ENCODE measurements at regions not wholly inside any gene's neighbourhood (a gene's known extent, or its start where the extent isn't known, plus 50 kb on each side); places are given as distances from the start of the nearest gene placed in this dataset.

DNA sequence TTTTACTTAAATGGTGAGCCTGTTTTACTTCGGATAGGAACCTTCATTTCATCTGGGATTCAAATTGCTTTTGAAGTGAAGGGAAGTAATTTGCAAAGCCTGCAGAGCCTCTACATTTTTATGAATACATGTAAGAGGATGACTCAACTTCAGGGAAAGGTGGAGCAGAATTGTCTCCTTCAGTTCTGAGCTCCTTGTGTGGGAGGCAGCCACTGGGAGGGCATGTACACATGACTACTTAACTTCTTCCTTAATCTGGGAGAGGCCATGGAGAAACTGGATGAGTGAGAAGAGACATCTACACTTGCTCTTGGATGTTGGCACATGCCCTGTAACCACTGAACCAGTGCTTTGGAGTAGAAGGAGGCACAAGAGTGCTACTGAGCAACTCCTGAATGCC is 145.1 kb upstream of the NRSN1 start:
- peaks cover 4% of the 10 kb centered on the region for H3K9me3 ChIP-seq (ENCODE audit: low read depth, low read length)
- H3K4me3 ChIP-seq (ENCODE audit: insufficient read depth, low read length) = no peak overlapping the region
- TF ChIP-seq, protein P1, sequence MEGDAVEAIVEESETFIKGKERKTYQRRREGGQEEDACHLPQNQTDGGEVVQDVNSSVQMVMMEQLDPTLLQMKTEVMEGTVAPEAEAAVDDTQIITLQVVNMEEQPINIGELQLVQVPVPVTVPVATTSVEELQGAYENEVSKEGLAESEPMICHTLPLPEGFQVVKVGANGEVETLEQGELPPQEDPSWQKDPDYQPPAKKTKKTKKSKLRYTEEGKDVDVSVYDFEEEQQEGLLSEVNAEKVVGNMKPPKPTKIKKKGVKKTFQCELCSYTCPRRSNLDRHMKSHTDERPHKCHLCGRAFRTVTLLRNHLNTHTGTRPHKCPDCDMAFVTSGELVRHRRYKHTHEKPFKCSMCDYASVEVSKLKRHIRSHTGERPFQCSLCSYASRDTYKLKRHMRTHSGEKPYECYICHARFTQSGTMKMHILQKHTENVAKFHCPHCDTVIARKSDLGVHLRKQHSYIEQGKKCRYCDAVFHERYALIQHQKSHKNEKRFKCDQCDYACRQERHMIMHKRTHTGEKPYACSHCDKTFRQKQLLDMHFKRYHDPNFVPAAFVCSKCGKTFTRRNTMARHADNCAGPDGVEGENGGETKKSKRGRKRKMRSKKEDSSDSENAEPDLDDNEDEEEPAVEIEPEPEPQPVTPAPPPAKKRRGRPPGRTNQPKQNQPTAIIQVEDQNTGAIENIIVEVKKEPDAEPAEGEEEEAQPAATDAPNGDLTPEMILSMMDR (IDR thresholded peaks at IDR 0.05; ENCODE audit: extremely low read depth, low read depth, low read length) = no peak
- H4K20me1 ChIP-seq (ENCODE audit: insufficient read depth, low read length) = no peaks in the 10 kb centered on the region
- no peak overlapping the region for H3K27ac ChIP-seq (ENCODE audit: low read depth, low read length)
- no peak for DNase-seq (ENCODE audit: insufficient read length, low spot score, missing footprints)
- H2AFZ ChIP-seq (ENCODE audit: low read length) = no peak overlapping the region
- no peak overlapping the region for H3K4me2 ChIP-seq (ENCODE audit: insufficient read depth, low read length)
- no peaks in the 10 kb centered on the region for H3K79me2 ChIP-seq (ENCODE audit: insufficient read depth, low read length)
- no peaks in the 10 kb centered on the region for H3K4me1 ChIP-seq (ENCODE audit: insufficient read depth, low read length)
- H3K36me3 ChIP-seq (ENCODE audit: insufficient read depth, low read length) = no peaks in the 10 kb centered on the region
- no peaks in the 10 kb centered on the region for H3K27me3 ChIP-seq (ENCODE audit: insufficient read depth, low read length)

DNA sequence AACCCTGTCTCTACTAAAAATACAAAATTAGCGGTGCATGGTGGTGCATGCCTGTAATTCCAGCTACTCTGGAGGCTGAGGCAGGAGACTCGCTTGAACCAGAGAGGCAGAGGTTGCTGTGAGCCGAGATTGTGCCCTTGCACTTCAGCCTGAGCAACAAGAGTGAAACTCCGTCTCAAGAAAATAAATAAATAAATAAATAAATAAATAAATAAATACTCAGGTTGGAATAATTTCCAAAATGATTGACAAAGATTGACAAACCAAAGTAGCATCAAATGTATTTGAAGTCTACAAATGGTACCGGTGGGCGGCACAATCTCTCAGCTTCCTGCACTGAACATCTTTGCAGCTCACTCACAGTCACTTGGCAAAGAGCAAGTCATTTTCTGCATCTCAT is 144.1 kb upstream of the NRSN1 start:
- Histone ChIP-seq H3K36me3 (ENCODE audit: insufficient read depth, low read length) (no peaks in the 10 kb centered on the region), H3K9me3 (ENCODE audit: low read depth, low read length) (peaks cover 4% of the 10 kb centered on the region), H2AFZ (ENCODE audit: low read length) (no peak overlapping the region), H3K4me2 (ENCODE audit: insufficient read depth, low read length) (no peak overlapping the region), H3K27me3 (ENCODE audit: insufficient read depth, low read length) (no peaks in the 10 kb centered on the region), H3K79me2 (ENCODE audit: insufficient read depth, low read length) (no peaks in the 10 kb centered on the region), H3K4me1 (ENCODE audit: insufficient read depth, low read length) (no peaks in the 10 kb centered on the region), H3K27ac (ENCODE audit: low read depth, low read length) (no peak overlapping the region), H4K20me1 (ENCODE audit: insufficient read depth, low read length) (no peaks in the 10 kb centered on the region), H3K4me3 (ENCODE audit: insufficient read depth, low read length) (no peak overlapping the region)
- no peak for DNase-seq (ENCODE audit: insufficient read length, low spot score, missing footprints)
- TF ChIP-seq, protein P1 (IDR thresholded peaks at IDR 0.05; ENCODE audit: extremely low read depth, low read depth, low read length) = no peak

DNA sequence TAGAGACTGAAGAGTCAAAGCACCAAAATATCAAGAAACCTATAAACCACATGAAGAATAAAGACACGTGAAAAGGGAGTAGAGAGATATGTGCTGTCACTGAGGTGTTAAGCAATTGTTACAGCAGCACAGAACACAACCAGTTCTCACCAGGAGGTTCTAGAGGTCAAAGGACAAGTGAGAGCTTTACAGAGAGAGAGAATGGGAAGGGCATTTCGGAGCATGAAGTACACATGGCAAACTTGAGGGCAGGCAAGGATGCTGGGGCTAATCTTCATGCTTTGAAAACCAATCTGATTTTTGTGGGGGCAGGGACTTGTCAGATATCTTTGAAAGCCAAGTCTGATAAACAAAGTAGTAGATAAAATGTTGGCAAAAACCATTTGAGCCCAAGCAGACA is 142.3 kb upstream of the NRSN1 start:
- no peak overlapping the region for H3K4me2 ChIP-seq (ENCODE audit: insufficient read depth, low read length)
- no peaks in the 10 kb centered on the region for H4K20me1 ChIP-seq (ENCODE audit: insufficient read depth, low read length)
- TF ChIP-seq, protein P1 (IDR thresholded peaks at IDR 0.05; ENCODE audit: extremely low read depth, low read depth, low read length) = no peak
- H3K4me3 ChIP-seq (ENCODE audit: insufficient read depth, low read length) = no peak overlapping the region
- H2AFZ ChIP-seq (ENCODE audit: low read length) = no peak overlapping the region
- H3K36me3 ChIP-seq (ENCODE audit: insufficient read depth, low read length) = no peaks in the 10 kb centered on the region
- no peaks in the 10 kb centered on the region for H3K27me3 ChIP-seq (ENCODE audit: insufficient read depth, low read length)
- H3K79me2 ChIP-seq (ENCODE audit: insufficient read depth, low read length) = no peaks in the 10 kb centered on the region
- DNase-seq (ENCODE audit: insufficient read length, low spot score, missing footprints) = no peak
- peaks cover 2% of the 10 kb centered on the region for H3K9me3 ChIP-seq (ENCODE audit: low read depth, low read length)
- no peaks in the 10 kb centered on the region for H3K4me1 ChIP-seq (ENCODE audit: insufficient read depth, low read length)
- H3K27ac ChIP-seq (ENCODE audit: low read depth, low read length) = no peak overlapping the region

DNA sequence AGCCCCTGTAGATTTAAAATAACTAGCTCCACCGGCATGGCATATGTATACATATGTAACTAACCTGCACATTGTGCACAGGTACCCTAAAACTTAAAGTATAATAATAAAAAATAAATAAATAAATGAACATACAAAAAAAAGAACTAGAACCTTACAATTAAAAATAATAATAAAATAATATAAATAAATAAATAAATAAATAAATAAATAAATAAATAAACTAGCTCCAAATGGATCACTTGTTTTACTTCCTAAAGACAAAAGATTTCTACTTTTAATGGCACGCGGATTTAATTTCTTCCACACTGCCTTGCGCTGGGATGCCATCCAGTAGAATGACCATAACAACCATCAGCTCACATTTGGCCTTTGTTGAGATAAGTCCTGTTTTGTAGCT is 141.0 kb upstream of the NRSN1 start:
- no peak overlapping the region for H3K4me3 ChIP-seq (ENCODE audit: insufficient read depth, low read length)
- no peaks in the 10 kb centered on the region for H3K27me3 ChIP-seq (ENCODE audit: insufficient read depth, low read length)
- DNase-seq (ENCODE audit: insufficient read length, low spot score, missing footprints) = no peak
- no peak overlapping the region for H2AFZ ChIP-seq (ENCODE audit: low read length)
- TF ChIP-seq, protein P1 (IDR thresholded peaks at IDR 0.05; ENCODE audit: extremely low read depth, low read depth, low read length) = no peak
- H4K20me1 ChIP-seq (ENCODE audit: insufficient read depth, low read length) = no peaks in the 10 kb centered on the region
- H3K27ac ChIP-seq (ENCODE audit: low read depth, low read length) = no peak overlapping the region
- H3K36me3 ChIP-seq (ENCODE audit: insufficient read depth, low read length) = no peaks in the 10 kb centered on the region
- no peaks in the 10 kb centered on the region for H3K4me1 ChIP-seq (ENCODE audit: insufficient read depth, low read length)
- H3K9me3 ChIP-seq (ENCODE audit: low read depth, low read length) = no peaks in the 10 kb centered on the region
- H3K79me2 ChIP-seq (ENCODE audit: insufficient read depth, low read length) = no peaks in the 10 kb centered on the region
- H3K4me2 ChIP-seq (ENCODE audit: insufficient read depth, low read length) = no peak overlapping the region

Data from osteoblast (primary cell).